ENCODE measurements at regions not wholly inside any gene's neighbourhood (a gene's known extent, or its start where the extent isn't known, plus 50 kb on each side); places are given as distances from the start of the nearest gene placed in this dataset.

- no peak for TF ChIP-seq POLR2AphosphoS5 (IDR thresholded peaks at IDR 0.05; ENCODE audit: borderline replicate concordance, low read depth, low read length)
- no peak for TF ChIP-seq EZH2 (IDR thresholded peaks at IDR 0.05)
- no peak for TF ChIP-seq FOXP2 (optimal IDR thresholded peaks at IDR 0.05; ENCODE audit: control extremely low read depth, extremely low read length, insufficient read depth)
Observed at GRCh38 chr15:85934691-85935090, 140.0 kb upstream of the KLHL25 start.

Measured in SK-N-MC (cell line).